ENCODE measurements at regions not wholly inside any gene's neighbourhood (a gene's known extent, or its start where the extent isn't known, plus 50 kb on each side); places are given as distances from the start of the nearest gene placed in this dataset.

DNA sequence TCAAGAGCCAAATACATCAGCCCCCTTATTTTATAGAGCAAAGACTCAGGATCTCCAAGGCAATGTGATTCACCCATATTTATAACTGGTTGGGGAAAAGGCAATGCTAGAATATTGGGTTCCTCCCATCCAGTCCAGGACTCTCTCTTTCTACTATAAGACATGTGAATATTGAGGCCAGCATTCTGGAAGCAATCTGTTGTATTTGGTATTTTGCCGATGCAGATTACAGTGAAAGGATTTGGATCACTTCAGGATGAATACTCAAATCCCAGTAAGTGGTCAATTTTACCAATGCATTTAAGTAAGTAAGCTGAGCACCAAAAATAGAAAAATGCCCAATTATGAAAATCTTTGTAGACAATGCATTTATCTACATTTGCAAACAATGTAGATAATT is 1834.7 kb upstream of the PIK3C3 start:
- no peak overlapping the region for H2BK20ac ChIP-seq (ENCODE audit: low read length)
- no peaks in the 10 kb centered on the region for H3K23me2 ChIP-seq (ENCODE audit: low read depth, low read length)
- peaks cover 11 to 16% of the 10 kb centered on the region in 2 experiments; a peak in 3 of 4 replicates for H3K9me3 ChIP-seq (ENCODE audit: insufficient read depth in 2 of 2, low read depth in 1 of 2, low read length in 1 of 2)
- H3K4me3 ChIP-seq (ENCODE audit: extremely low read depth in 1 of 4, insufficient read depth in 2 of 4, low read depth in 3 of 4, low read length in 4 of 4) = no peak overlapping the region
- DNase-seq (ENCODE audit: low read depth in 1 of 2, low spot score in 2 of 2) (no peak), FAIRE-seq (no peak)
- no peak overlapping the region for H3K4me2 ChIP-seq (ENCODE audit: insufficient read depth in 1 of 2, low read depth in 2 of 2, low read length in 2 of 2)
- no peak overlapping the region for H4K5ac ChIP-seq (ENCODE audit: insufficient read length, low read depth, low read length)
- no peak overlapping the region for H2BK12ac ChIP-seq (ENCODE audit: low read depth, low read length)
- no peak overlapping the region for H3K18ac ChIP-seq (ENCODE audit: extremely low read depth, low read length)
- no peak overlapping the region for H2AFZ ChIP-seq (ENCODE audit: low read length)
- H3K79me1 ChIP-seq (ENCODE audit: low read depth, low read length) = no peaks in the 10 kb centered on the region
- WGBS, 2 experiments (ENCODE audit: extremely low coverage in 1 of 2, insufficient coverage in 1 of 2, insufficient read length in 1 of 2, insufficient replicate concordance in 2 of 2, low coverage in 1 of 2, low lambda C conversion rate in 2 of 2, missing lambda C conversion rate in 1 of 2) = 95% methylated on average over 1 of the region's 1 CpG; no CpG with 5 or more reads in 1 of the 2 experiments
- POLR2A ChIA-PET (ENCODE audit: partially characterized antibody) = interaction anchor here (0.8 kb wide), 1 partner anchor 26 kb away, joined by 3 read pairs; no protein-coding TSS in a partner anchor
- H2BK5ac ChIP-seq (ENCODE audit: low read depth, low read length) = no peak overlapping the region
- H2BK120ac ChIP-seq (replicated peaks; ENCODE audit: low read depth, low read length) = no peak overlapping the region
- H3K23ac ChIP-seq (ENCODE audit: insufficient read length) = no peak overlapping the region
- no peak overlapping the region for H4K91ac ChIP-seq (replicated peaks; ENCODE audit: insufficient read length, low read length)
- no peaks in the 10 kb centered on the region for H3K4me1 ChIP-seq (replicated peaks in 1 of 4; ENCODE audit: control insufficient read depth in 3 of 4, insufficient read depth in 4 of 4, low read length in 3 of 4)
- no peak overlapping the region for H2BK15ac ChIP-seq (ENCODE audit: low read length)
- CTCF ChIA-PET (ENCODE audit: partially characterized antibody) = interaction anchor here (0.9 kb wide), 1 partner anchor 154 kb away, joined by 3 read pairs; no protein-coding TSS in a partner anchor
- no peak overlapping the region for H3K9ac ChIP-seq (replicated peaks in 1 of 4; ENCODE audit: extremely low read depth in 1 of 4, low read depth in 3 of 4, low read length in 3 of 4)
- H4K20me1 ChIP-seq (replicated peaks in 1 of 2; ENCODE audit: control insufficient read depth in 1 of 2, insufficient read depth in 2 of 2, low read length in 2 of 2) = no peaks in the 10 kb centered on the region
- H3K14ac ChIP-seq (ENCODE audit: insufficient read length) = no peak overlapping the region
- no peak overlapping the region for H2AK5ac ChIP-seq (ENCODE audit: low read depth, low read length)
- H4K8ac ChIP-seq (ENCODE audit: extremely low read depth, insufficient read depth, low read length) = no peak overlapping the region
- no peak overlapping the region for H3K4ac ChIP-seq (replicated peaks; ENCODE audit: insufficient read length, low read depth, low read length)
- H3K27me3 ChIP-seq (replicated peaks in 1 of 4; ENCODE audit: control insufficient read depth in 3 of 4, extremely low read depth in 1 of 4, insufficient read depth in 3 of 4, low read length in 3 of 4) = no peaks in the 10 kb centered on the region
- no peak overlapping the region for H3K56ac ChIP-seq (replicated peaks; ENCODE audit: insufficient read length, low read depth, low read length)
- H3K79me2 ChIP-seq (ENCODE audit: control insufficient read depth in 1 of 2, insufficient read depth in 2 of 2, low read length in 2 of 2) = no peaks in the 10 kb centered on the region
- no peak overlapping the region for H3K27ac ChIP-seq (ENCODE audit: low read depth, low read length)
- H3K36me3 ChIP-seq (ENCODE audit: control insufficient read depth in 2 of 4, insufficient read depth in 4 of 4, low read length in 3 of 4) = no peaks in the 10 kb centered on the region
- TF ChIP-seq BACH1 (IDR thresholded peaks at IDR 0.05; ENCODE audit: low read length) (no peak), NANOG (IDR thresholded peaks at IDR 0.05; ENCODE audit: insufficient read depth, low read depth, low read length, poor library complexity, severe bottlenecking) (no peak), TCF12 (IDR thresholded peaks at IDR 0.05; ENCODE audit: low read depth, low read length) (no peak), CBX8 (IDR thresholded peaks at IDR 0.05; ENCODE audit: borderline replicate concordance, low read depth, low read length) (no peak), CHD2 (IDR thresholded peaks at IDR 0.05; ENCODE audit: low read length) (no peak), RXRA (IDR thresholded peaks at IDR 0.05; ENCODE audit: insufficient read depth, low read depth, low read length) (no peak), SIX5 (IDR thresholded peaks at IDR 0.05; ENCODE audit: low read depth, low read length) (no peak), KDM1A (IDR thresholded peaks at IDR 0.05; ENCODE audit: borderline replicate concordance, low read length) (no peak), RNF2 (IDR thresholded peaks at IDR 0.05; ENCODE audit: borderline replicate concordance, low read depth, low read length, missing control alignments, poor library complexity, severe bottlenecking) (no peak), EGR1 (IDR thresholded peaks at IDR 0.05; ENCODE audit: borderline replicate concordance, low read depth, low read length) (no peak), SIN3A (conservative IDR thresholded peaks at IDR 0.05 in 1 of 2, IDR thresholded peaks at IDR 0.05 in 1 of 2; ENCODE audit: low read depth in 1 of 2, low read length in 2 of 2) (no peak)
- TF ChIP-seq, protein P1, sequence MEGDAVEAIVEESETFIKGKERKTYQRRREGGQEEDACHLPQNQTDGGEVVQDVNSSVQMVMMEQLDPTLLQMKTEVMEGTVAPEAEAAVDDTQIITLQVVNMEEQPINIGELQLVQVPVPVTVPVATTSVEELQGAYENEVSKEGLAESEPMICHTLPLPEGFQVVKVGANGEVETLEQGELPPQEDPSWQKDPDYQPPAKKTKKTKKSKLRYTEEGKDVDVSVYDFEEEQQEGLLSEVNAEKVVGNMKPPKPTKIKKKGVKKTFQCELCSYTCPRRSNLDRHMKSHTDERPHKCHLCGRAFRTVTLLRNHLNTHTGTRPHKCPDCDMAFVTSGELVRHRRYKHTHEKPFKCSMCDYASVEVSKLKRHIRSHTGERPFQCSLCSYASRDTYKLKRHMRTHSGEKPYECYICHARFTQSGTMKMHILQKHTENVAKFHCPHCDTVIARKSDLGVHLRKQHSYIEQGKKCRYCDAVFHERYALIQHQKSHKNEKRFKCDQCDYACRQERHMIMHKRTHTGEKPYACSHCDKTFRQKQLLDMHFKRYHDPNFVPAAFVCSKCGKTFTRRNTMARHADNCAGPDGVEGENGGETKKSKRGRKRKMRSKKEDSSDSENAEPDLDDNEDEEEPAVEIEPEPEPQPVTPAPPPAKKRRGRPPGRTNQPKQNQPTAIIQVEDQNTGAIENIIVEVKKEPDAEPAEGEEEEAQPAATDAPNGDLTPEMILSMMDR (IDR thresholded peaks at IDR 0.05; ENCODE audit: control extremely low read depth in 1 of 3, insufficient read depth in 1 of 3, low read depth in 1 of 3, low read length in 3 of 3) = no peak

Measured in H1 (cell line).